ENCODE measurements at regions not wholly inside any gene's neighbourhood (a gene's known extent, or its start where the extent isn't known, plus 50 kb on each side); places are given as distances from the start of the nearest gene placed in this dataset.

DNA sequence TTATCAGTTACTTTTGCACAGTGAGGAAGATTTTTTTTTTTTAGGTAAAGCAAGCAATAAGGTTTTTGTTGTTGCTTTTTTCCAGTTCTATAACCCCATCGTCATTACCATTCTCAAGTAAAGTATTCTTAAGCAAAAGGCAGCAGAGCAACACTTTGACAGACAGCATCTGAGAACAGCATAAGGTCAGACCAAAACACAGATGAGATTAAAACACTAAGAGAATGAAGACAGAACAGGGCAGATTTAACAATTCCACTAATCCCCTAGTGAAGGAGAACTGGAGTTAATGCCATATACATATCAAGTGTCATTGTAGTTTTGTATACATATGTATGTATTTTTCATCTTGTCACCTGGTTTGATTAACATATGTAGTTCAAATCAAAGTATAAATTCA is 290.2 kb downstream of the METTL4 start:
- TF ChIP-seq NFRKB (IDR thresholded peaks at IDR 0.05) (no peak), BHLHE40 (IDR thresholded peaks at IDR 0.05; ENCODE audit: borderline replicate concordance) (no peak)

Measured in HEK293T (cell line).